ENCODE measurements at regions not wholly inside any gene's neighbourhood (a gene's known extent, or its start where the extent isn't known, plus 50 kb on each side); places are given as distances from the start of the nearest gene placed in this dataset.

DNA sequence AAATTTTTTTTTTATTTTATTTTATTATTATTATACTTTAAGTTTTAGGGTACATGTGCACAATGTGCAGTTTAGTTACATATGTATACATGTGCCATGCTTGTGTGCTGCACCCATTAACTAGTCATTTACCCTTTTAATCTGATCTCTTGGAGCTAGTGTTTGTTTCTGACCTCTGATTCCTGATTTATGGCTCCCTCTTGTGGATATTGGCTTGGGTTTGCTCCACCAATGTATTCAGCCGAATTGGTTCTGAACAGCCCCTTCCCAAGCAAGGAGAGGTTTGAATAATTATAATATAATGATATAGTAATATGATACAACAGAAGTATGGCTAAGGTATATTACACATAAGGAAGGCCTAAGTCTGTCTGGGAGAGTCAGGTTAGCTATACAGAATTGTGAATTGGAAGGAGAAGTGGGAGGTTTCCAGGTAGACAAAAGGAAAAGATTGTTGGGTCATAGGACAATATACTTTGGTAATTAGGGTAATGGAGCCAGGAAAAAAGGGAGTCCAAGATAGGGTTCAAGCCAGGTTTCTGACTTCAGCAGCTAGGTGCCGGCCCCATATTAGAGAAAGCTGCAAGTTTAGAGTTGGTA lies 53.1 kb upstream of the HMCN1 start:
- H3K27ac ChIP-seq, result no peak overlapping the region
- no peaks in the 10 kb centered on the region for H3K9me3 ChIP-seq
- no peaks in the 10 kb centered on the region for H3K36me3 ChIP-seq
- TF ChIP-seq, protein P1, sequence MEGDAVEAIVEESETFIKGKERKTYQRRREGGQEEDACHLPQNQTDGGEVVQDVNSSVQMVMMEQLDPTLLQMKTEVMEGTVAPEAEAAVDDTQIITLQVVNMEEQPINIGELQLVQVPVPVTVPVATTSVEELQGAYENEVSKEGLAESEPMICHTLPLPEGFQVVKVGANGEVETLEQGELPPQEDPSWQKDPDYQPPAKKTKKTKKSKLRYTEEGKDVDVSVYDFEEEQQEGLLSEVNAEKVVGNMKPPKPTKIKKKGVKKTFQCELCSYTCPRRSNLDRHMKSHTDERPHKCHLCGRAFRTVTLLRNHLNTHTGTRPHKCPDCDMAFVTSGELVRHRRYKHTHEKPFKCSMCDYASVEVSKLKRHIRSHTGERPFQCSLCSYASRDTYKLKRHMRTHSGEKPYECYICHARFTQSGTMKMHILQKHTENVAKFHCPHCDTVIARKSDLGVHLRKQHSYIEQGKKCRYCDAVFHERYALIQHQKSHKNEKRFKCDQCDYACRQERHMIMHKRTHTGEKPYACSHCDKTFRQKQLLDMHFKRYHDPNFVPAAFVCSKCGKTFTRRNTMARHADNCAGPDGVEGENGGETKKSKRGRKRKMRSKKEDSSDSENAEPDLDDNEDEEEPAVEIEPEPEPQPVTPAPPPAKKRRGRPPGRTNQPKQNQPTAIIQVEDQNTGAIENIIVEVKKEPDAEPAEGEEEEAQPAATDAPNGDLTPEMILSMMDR (IDR thresholded peaks at IDR 0.05), result peak in 1 of 4 experiments; percentile 23
- TF ChIP-seq POLR2AphosphoS5 (IDR thresholded peaks at IDR 0.05), result no peak
- no peak for TF ChIP-seq POLR2A (IDR thresholded peaks at IDR 0.05)
- no peak for TF ChIP-seq EP300 (IDR thresholded peaks at IDR 0.05)
- WGBS, 2 donors, result 38 to 57% methylated on average over 2 of the region's 2 CpGs
- no peak for DNase-seq
- intact Hi-C loops (cut with DNase I), result no loop called here
- no peaks in the 10 kb centered on the region for H3K27me3 ChIP-seq
- H3K4me3 ChIP-seq, result no peak overlapping the region
- H3K4me1 ChIP-seq, result no peaks in the 10 kb centered on the region

DNA sequence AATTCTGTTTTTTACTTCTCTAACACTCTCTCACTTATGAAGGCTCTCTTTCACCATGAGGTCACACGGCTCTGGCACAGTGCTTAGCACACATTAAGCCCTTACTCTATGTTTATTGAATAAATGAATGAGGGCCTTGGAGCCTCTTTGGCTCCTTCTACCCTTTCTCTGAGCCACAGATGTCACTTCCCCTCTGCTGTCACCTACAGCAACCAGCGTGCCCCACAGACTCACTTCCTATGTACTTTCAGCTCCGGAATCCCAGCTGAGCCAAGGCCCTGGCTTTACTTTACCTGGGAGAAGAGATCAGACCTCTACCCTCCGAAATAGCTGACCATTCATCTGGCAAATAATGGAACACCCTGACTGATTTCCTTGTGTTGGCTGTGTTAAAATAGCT lies 53.7 kb upstream of the HMCN1 start:
- TF ChIP-seq, protein P1 (IDR thresholded peaks at IDR 0.05), result no peak
- TF ChIP-seq POLR2A (IDR thresholded peaks at IDR 0.05), result no peak
- TF ChIP-seq EP300 (IDR thresholded peaks at IDR 0.05), result no peak
- no peak for TF ChIP-seq POLR2AphosphoS5 (IDR thresholded peaks at IDR 0.05)
- H3K36me3 ChIP-seq, result no peaks in the 10 kb centered on the region
- 54 to 78% methylated on average over 4 of the region's 4 CpGs for WGBS, 2 donors

DNA sequence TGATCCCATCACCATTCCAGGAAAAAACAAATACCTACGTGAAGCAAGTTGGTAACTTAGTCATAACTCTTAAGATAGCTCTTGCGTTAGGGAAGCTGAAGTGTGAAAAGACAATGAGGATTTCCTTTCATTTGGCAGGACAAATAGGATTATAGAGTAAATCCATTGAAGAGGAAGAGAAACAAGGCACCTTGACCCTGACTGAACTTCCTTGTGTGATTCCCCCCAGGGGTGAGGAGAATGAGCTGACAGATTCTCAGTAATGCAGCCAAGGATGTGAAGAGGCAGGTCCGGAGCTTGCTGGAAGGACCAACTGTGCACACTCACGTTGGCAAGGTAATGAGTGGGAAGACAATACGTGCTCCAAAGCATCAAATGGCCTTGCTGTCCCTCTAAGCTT lies 55.0 kb upstream of the HMCN1 start:
- no peaks in the 10 kb centered on the region for H3K36me3 ChIP-seq
- no peaks in the 10 kb centered on the region for H3K4me1 ChIP-seq
- H3K9me3 ChIP-seq, result no peaks in the 10 kb centered on the region
- DNase-seq, result no peak
- no peak overlapping the region for H3K4me3 ChIP-seq
- H3K27me3 ChIP-seq, result no peaks in the 10 kb centered on the region
- intact Hi-C loops (cut with DNase I), result loop anchor here (10.0 kb wide), 1 partner anchor 364 kb away; the partner anchor contains the start of gene IVNS1ABP
- TF ChIP-seq EP300 (IDR thresholded peaks at IDR 0.05), result no peak
- peak in 1 of 4 donors; percentile 21 for TF ChIP-seq POLR2AphosphoS5 (IDR thresholded peaks at IDR 0.05)
- TF ChIP-seq, protein P1 (IDR thresholded peaks at IDR 0.05), result no peak
- no peak for TF ChIP-seq POLR2A (IDR thresholded peaks at IDR 0.05)
- 74 to 82% methylated on average over 5 of the region's 5 CpGs for WGBS, 2 donors
- no peak overlapping the region for H3K27ac ChIP-seq

More for the DNA sequence above, 53.7 kb upstream of the HMCN1 start:
- intact Hi-C loops (cut with DNase I), result no loop called here
- Histone ChIP-seq H3K4me1 (no peaks in the 10 kb centered on the region), H3K4me3 (no peak overlapping the region), H3K9me3 (no peaks in the 10 kb centered on the region), H3K27ac (no peak overlapping the region), H3K27me3 (no peaks in the 10 kb centered on the region)
- DNase-seq, result no peak

DNA sequence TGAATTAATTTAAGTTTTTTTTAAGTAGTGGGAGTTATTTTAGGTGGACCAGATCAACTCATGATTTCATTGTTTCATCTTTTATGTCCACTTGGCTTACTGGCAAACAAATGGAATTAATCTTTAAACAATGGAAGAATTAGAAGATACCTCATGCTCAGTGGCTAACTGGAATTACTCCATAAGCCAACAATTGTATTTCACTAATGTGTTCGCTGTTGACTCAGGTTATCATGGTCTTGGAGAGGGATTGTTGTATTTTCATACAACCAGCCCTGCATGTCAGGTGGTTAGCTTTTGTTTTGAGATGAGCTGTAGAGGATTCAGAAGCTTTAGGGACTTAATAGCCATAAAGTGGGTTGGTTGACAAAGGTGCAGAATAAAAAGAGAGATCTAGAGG lies 57.2 kb upstream of the HMCN1 start:
- DNase-seq, result no peak
- WGBS, 2 donors, result 94 to 100% methylated on average over 1 of the region's 1 CpG
- no peak overlapping the region for H3K4me3 ChIP-seq
- no peaks in the 10 kb centered on the region for H3K27me3 ChIP-seq
- no peaks in the 10 kb centered on the region for H3K36me3 ChIP-seq
- H3K9me3 ChIP-seq, result no peaks in the 10 kb centered on the region
- intact Hi-C loops (cut with DNase I), result loop anchor here (10.0 kb wide), 1 partner anchor 362 kb away; the partner anchor contains the start of gene IVNS1ABP
- H3K27ac ChIP-seq, result no peak overlapping the region
- TF ChIP-seq EP300 (IDR thresholded peaks at IDR 0.05) (no peak), POLR2A (IDR thresholded peaks at IDR 0.05) (no peak), POLR2AphosphoS5 (IDR thresholded peaks at IDR 0.05) (no peak)
- TF ChIP-seq, protein P1 (IDR thresholded peaks at IDR 0.05), result no peak
- no peaks in the 10 kb centered on the region for H3K4me1 ChIP-seq

DNA sequence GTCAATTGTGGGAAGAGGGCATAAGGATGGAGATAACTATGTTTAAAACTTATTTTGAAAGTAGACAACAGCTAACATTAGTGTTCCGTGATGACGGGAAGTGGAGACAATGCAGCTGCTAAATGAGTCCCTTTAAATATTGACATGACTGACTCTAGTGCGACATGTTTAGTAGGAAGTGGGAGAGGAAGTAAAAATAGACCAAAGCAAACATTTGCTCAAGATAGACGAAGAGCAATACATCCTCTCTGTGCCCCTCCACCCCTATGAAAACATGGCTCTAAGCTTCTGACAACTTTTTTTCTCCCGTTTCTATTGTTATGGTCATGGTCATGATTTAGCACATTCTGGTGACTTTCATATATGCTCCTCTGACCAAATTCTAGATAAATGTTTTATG lies 60.0 kb upstream of the HMCN1 start:
- H3K9me3 ChIP-seq, result no peaks in the 10 kb centered on the region
- intact Hi-C loops (cut with DNase I), result loop anchor here (10.0 kb wide), 1 partner anchor 359 kb away; the partner anchor contains the start of gene IVNS1ABP
- H3K4me1 ChIP-seq, result peaks cover 0 to 6% (median 0%) of the 10 kb centered on the region in 4 donors
- no peak overlapping the region for H3K27ac ChIP-seq
- no peaks in the 10 kb centered on the region for H3K36me3 ChIP-seq
- H3K4me3 ChIP-seq, result no peak overlapping the region
- TF ChIP-seq POLR2AphosphoS5 (IDR thresholded peaks at IDR 0.05) (peak in 1 of 4 donors; percentile 22), POLR2A (IDR thresholded peaks at IDR 0.05) (no peak)
- DNase-seq, result no peak
- H3K27me3 ChIP-seq, result no peaks in the 10 kb centered on the region
- WGBS, 2 donors, result 2 to 6% methylated on average over 5 of the region's 5 CpGs

Data from sigmoid colon (tissue), 6 donors.